ENCODE measurements at regions not wholly inside any gene's neighbourhood (a gene's known extent, or its start where the extent isn't known, plus 50 kb on each side); places are given as distances from the start of the nearest gene placed in this dataset.

GRCh38 chr11:122521626-122522025, 133.9 kb upstream of the UBASH3B start:
- DNase-seq: no peak

DNA sequence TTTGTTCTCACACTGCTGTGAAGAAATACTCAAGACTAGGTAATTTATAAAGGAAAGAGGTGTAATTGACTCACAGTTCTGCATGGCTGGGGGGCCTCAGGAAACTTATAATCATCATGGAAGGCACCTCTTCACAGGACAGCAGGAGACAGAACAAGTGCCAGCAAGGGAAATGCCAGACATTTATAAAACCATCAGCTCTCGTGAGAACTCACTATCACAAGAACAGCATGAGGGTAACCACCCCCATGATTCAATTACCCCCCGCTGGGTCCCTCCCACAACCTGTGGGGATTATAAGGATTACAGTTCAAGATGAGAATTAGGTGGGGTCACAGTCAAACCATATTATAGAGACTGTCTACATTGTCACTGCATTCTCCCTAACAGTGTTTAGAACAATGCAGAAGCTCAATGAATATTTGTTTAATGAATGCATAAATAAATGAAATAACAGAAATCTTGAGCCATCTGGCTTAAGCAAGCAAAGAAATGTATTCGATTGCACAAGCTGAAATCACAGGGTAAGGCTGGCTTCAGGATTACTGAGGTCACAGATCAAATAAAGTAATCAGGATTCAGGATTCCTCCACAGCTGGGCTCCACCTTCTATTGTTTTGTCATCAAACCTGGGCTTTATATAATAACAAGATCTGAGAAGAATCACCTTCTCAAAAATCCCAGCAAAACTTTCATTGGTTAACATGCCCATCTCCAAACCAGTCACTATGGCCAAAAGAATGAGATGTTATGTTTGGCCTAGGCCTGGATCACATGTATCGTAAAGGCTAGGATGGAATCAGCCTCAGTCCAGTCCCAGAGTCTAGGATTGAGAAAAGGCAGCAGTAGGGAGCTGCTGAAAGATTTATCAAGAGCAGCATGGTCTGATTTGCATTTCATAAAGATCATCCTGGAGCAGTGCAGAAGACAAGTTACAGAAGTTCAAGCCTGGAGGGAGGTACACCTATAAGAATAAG, 137.8 kb upstream of the UBASH3B start:
- DNase-seq: no peak

GRCh38 chr11:122516686-122517085, 138.8 kb upstream of the UBASH3B start:
- DNase-seq: no peak

- DNase-seq: no peak
Measured at GRCh38 chr11:122513997-122514396, 141.5 kb upstream of the UBASH3B start.

GRCh38 chr11:122513328-122513727, 142.2 kb upstream of the UBASH3B start:
- DNase-seq: no peak

GRCh38 chr11:122512688-122513087, 142.8 kb upstream of the UBASH3B start:
- no peak for DNase-seq

DNA sequence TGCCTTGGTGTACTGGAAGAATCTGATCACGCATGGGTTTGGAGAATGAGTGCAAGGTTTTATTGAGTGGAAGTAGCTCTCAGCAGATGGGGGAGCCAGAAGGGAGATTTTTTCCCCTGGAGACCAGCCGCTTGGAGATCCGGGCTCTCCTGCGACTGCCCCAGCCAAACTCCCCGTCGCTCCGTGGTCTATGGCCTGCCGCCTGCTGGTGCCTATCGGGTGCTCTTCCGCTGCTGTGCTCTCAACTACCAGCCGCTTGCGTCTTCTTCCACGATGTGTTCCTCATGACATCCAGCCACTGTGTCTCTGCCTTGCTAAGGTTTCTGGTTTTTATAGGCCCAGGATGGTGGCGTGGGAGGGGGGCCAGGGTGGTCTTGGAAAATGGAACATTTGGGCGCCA, 145.6 kb upstream of the UBASH3B start:
- no peak for DNase-seq

GRCh38 chr11:122509091-122509490, 146.4 kb upstream of the UBASH3B start:
- DNase-seq: no peak

- peak; percentile 35 for DNase-seq
Measured at GRCh38 chr11:122505304-122506006, 150.1 kb upstream of the UBASH3B start.

- no peak for DNase-seq
Measured at GRCh38 chr11:122494221-122494620, 161.3 kb upstream of the UBASH3B start.

- DNase-seq: no peak
Measured at GRCh38 chr11:122491509-122491908, 164.0 kb upstream of the UBASH3B start.

GRCh38 chr11:122488892-122489706, 166.4 kb upstream of the UBASH3B start:
- no peak for DNase-seq

GRCh38 chr11:122487669-122488068, 167.9 kb upstream of the UBASH3B start:
- DNase-seq: no peak

DNA sequence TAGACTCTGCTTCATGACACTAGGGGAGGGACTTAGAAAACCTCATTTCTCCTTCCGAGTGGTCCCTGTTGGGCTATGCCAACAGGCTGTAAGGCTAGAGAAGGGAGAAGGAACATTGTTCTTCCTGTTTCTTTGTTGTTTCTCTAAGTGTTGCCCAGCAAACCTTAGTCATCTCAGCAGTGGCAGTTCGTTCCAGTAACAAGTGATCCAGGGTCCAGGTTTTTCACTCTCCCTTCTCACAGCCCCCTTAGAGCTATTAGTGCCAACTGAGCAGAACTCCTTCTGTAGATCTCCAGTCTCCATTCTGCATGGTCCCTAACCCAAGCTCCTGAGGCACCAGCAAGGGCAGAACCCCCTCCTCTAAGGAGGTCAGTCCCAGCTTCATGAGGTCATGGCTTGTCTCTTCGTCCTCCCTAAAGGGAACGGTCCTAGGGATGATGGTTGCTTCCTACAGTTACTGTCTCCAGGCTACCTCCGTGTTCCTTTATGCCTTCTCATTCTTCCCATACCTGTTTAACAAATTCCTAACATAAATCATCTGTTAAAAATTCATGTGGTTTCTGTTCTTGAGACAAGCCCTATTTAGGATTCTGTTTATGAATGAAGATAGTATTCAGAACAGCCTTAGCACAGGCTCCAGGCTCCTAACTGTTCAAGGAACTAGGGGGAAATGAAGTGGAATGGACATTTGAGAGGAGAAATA, 168.6 kb upstream of the UBASH3B start:
- DNase-seq: no peak

DNA sequence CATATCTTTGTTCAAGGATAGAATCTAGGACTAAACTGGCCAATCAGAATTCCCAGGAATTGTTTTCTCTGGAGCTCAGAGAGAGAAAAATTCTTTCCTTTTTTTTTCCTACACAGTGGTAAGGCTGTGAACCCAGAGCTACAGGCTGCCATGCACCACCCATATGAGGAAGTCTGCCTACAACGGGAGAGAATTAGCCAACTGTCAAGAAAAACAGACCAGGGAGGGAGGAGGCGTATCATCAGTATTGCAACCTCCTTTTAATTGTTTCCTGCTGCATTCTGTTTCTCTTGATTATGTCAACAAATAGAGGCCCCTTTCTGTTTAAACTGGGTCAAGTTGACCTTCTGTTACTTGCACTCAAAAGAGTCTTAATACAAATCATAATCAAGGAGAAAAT, 176.5 kb upstream of the UBASH3B start:
- no peak for DNase-seq

- no peak for DNase-seq
Measured at GRCh38 chr11:122468965-122469364, 186.6 kb upstream of the UBASH3B start.

GRCh38 chr11:122463530-122463929, 192.0 kb upstream of the UBASH3B start:
- DNase-seq: no peak

DNA sequence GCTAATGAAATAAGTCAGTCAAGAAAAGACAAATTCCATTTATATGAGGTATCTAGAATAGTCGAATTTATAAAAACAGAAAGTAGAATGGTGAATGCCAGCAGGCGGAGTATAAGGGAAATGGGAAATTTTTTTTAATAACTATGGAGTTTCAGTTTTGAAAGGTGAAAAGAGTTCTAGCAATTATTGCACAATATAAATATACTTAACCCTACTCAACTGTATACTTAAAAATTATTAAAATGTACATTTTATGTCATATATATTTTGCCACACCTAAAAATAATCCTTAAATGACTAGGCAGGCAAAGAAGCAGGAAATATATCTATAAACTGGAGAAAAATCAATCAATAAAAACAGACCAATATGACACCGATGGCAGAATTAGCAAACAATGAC, 196.5 kb upstream of the UBASH3B start:
- DNase-seq: no peak

- DNase-seq: no peak
Measured at GRCh38 chr11:122453586-122453985, 201.9 kb upstream of the UBASH3B start.

DNA sequence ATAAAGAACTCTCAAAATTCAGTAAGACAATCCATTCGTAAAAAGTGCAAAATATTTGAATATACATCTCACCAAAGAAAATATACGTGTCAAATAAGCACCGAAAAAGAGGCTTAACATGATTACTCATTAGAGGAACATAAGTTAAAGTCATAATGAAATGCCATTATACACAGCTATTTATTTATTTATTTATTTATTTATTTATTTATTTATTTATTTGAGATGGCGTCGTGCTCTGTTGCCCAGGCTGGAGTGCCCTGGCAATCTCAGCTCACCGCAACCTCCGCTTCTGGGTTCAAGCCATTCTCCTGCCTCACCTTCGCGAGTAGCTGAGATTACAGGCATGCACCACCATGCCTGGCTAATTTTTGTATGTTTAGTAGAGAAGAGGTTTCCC, 203.6 kb upstream of the UBASH3B start:
- no peak for DNase-seq

DNA sequence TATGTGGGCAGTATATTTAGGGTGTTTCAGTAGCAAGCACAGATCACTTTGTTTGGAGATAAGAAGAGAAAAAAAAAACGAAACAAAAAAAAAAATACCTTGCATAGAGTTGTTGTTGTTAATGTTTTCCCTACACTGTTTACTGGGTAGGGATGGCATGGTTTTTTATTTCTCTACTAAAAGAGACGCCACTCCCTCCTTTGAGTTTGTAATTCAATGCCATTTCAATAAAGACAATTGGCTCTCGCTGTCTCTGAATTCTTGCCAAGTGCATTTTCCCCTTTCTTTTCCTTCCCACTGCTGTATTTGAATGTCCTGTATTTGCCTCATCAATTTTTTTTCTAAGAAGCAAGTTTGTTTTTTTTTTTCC, 213.9 kb upstream of the UBASH3B start:
- no peak for DNase-seq

DNA sequence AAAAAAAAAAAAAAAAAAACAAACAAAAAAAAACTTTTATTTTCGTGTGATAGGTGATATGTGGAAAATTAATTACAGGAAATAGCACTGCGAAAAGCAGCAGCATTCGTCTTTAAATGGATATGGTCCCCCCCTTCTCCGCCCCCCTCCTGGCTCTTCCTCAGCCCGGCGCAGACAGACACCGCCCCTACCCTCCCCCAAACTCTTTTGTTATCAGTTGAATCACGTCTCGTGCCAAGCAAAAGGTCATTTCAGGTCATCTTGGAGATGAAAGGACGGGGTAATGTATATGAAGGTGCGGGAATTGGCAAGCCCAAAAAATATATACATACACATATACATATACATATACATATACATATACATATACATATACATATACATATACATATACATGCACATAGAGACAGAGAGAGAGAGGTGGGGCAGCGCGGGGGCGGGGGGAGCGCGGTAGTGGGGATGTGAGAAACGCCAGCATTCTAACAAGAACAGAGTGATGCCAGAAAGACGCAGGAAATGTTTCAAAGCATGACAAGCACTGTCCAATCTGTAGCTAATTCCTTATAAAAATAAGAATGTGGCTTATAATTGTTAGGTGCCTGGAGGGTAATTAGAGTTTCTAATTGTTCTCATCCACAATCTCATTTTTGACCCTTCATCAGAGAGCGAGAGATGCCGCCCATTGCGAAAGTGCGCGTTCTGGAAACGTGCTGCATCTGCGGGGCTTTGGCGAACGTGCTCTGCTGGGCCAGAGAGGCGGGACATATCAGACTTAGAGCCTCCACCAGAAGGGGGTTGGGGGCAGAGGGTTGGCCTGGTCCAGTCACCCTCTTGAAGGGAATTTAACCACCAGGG, 214.5 kb upstream of the UBASH3B start:
- no peak for DNase-seq

All from CD4-positive, alpha-beta T cell treated with Interleukin-10 for 1 hour (primary cell).